ENCODE measurements at regions not wholly inside any gene's neighbourhood (a gene's known extent, or its start where the extent isn't known, plus 50 kb on each side); places are given as distances from the start of the nearest gene placed in this dataset.

DNA sequence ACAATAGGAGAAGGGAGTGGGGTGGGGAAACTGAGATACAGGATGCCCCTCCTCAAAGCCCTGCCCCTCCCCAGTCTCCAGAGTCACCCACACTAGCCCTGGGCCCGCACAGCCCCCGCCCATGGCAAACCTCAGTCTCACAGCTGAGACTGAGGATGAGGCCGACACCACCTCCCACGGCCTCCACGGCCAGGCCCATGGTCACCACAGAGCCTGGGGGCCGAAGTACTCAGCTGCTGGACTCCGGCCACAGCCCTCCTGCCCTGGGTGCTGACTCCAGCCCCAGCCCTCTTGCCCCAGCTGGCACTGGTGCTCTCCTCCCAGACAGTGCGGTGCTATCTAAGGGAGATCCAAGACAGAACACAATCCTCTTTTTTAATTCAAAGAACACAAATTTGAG is 176.1 kb downstream of the TTLL2 start:
- TF ChIP-seq, protein P1, sequence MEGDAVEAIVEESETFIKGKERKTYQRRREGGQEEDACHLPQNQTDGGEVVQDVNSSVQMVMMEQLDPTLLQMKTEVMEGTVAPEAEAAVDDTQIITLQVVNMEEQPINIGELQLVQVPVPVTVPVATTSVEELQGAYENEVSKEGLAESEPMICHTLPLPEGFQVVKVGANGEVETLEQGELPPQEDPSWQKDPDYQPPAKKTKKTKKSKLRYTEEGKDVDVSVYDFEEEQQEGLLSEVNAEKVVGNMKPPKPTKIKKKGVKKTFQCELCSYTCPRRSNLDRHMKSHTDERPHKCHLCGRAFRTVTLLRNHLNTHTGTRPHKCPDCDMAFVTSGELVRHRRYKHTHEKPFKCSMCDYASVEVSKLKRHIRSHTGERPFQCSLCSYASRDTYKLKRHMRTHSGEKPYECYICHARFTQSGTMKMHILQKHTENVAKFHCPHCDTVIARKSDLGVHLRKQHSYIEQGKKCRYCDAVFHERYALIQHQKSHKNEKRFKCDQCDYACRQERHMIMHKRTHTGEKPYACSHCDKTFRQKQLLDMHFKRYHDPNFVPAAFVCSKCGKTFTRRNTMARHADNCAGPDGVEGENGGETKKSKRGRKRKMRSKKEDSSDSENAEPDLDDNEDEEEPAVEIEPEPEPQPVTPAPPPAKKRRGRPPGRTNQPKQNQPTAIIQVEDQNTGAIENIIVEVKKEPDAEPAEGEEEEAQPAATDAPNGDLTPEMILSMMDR (conservative IDR thresholded peaks at IDR 0.05): no peak
- TF ChIP-seq ZFX (IDR thresholded peaks at IDR 0.05): no peak

Measured in C4-2B (cell line).